ENCODE measurements at regions not wholly inside any gene's neighbourhood (a gene's known extent, or its start where the extent isn't known, plus 50 kb on each side); places are given as distances from the start of the nearest gene placed in this dataset.

GRCh38 chr2:205850132-205850531 is 167.8 kb downstream of the NRP2 start:
- ATAC-seq (ENCODE audit: low read depth) = no peak

GRCh38 chr2:205849136-205849535 is 166.8 kb downstream of the NRP2 start:
- ATAC-seq (ENCODE audit: low read depth) (no peak), DNase-seq (no peak)
- ChIA-PET POLR2A (no interaction called here), CTCF (no interaction called here)
- H3K4me1 Mint-ChIP-seq = no peaks in the 10 kb centered on the region
- TF ChIP-seq CTCF (IDR thresholded peaks at IDR 0.05) = no peak
- H3K27ac Mint-ChIP-seq = no peak overlapping the region
- H3K9me3 Mint-ChIP-seq = no peaks in the 10 kb centered on the region
- intact Hi-C loops (cut with micrococcal nuclease) = no loop called here
- no peaks in the 10 kb centered on the region for H3K36me3 Mint-ChIP-seq (ENCODE audit: low read depth)
- no peaks in the 10 kb centered on the region for H3K27me3 Mint-ChIP-seq
- H3K4me3 Mint-ChIP-seq = no peak overlapping the region

More at GRCh38 chr2:205850132-205850531, 167.8 kb downstream of the NRP2 start:
- H3K4me3 Mint-ChIP-seq = no peak overlapping the region
- H3K36me3 Mint-ChIP-seq (ENCODE audit: low read depth) = no peaks in the 10 kb centered on the region
- H3K9me3 Mint-ChIP-seq = no peaks in the 10 kb centered on the region
- TF ChIP-seq CTCF (IDR thresholded peaks at IDR 0.05) = no peak
- ChIA-PET CTCF (no interaction called here), POLR2A (no interaction called here)
- H3K4me1 Mint-ChIP-seq = no peaks in the 10 kb centered on the region
- intact Hi-C loops (cut with micrococcal nuclease) = no loop called here
- no peaks in the 10 kb centered on the region for H3K27me3 Mint-ChIP-seq
- DNase-seq = no peak
- H3K27ac Mint-ChIP-seq = no peak overlapping the region

GRCh38 chr2:205848601-205849000 is 166.3 kb downstream of the NRP2 start:
- no peaks in the 10 kb centered on the region for H3K36me3 Mint-ChIP-seq (ENCODE audit: low read depth)
- CTCF ChIA-PET = no interaction called here
- H3K9me3 Mint-ChIP-seq = no peaks in the 10 kb centered on the region
- H3K4me3 Mint-ChIP-seq = no peak overlapping the region
- no peaks in the 10 kb centered on the region for H3K27me3 Mint-ChIP-seq
- POLR2A ChIA-PET = no interaction called here
- ATAC-seq (ENCODE audit: low read depth) (no peak), DNase-seq (no peak)
- TF ChIP-seq CTCF (IDR thresholded peaks at IDR 0.05) = no peak
- intact Hi-C loops (cut with micrococcal nuclease) = no loop called here
- no peaks in the 10 kb centered on the region for H3K4me1 Mint-ChIP-seq
- no peak overlapping the region for H3K27ac Mint-ChIP-seq
